Gastrocnemius medialis (tissue), 4 donors: ENCODE measurements at regions not wholly inside any gene's neighbourhood (a gene's known extent, or its start where the extent isn't known, plus 50 kb on each side); places are given as distances from the start of the nearest gene placed in this dataset.

Experiments used
- ATAC-seq, 2 donors: fragments of 150-250 bp; one replicate each; pipeline ENCODE4 v1.9.1; 2016
- DNase-seq, 2 donors: peaks; one replicate each; pipeline ENCODE4 v3.0.0-alpha.2; 2019
- H3K27ac ChIP-seq, 4 donors: fragments of 200-600 bp; sonication (generic); 1 replicate in 1 of 4; 2 replicates in 3 of 4; pipeline ENCODE4 v1.5.1; 2016 to 2018; ENCODE audit warnings: mild to moderate bottlenecking in 2 of 4, moderate library complexity in 1 of 4
- H3K27me3 ChIP-seq, 3 donors: fragments of 200-600 bp; sonication (generic) in 2 of 3; 1 replicate in 1 of 3; 2 replicates in 2 of 3; pipeline versions ENCODE4 v1.5.1 to v1.6.0; 2016 to 2019; ENCODE audit warnings: mild to moderate bottlenecking in 1 of 3, moderate library complexity in 1 of 3
- H3K36me3 ChIP-seq, 2 donors: fragments of 200-600 bp; sonication (generic) in 1 of 2; one replicate each; pipeline ENCODE4 v1.5.1; 2017 to 2018
- H3K4me1 ChIP-seq, 2 donors: fragments of 200-600 bp; sonication (generic) in 1 of 2; one replicate each; pipeline ENCODE4 v1.5.1; 2016 to 2017; ENCODE audit warnings: mild to moderate bottlenecking in 2 of 2
- H3K4me3 ChIP-seq, 4 donors: fragments of 200-600 bp; sonication (generic) in 3 of 4; 1 replicate in 1 of 4; 2 replicates in 3 of 4; pipeline ENCODE4 v1.5.1; 2016 to 2019; ENCODE audit warnings: mild to moderate bottlenecking in 2 of 4
- H3K9me3 ChIP-seq, 3 donors: fragments of 200-600 bp; sonication (generic) in 2 of 3; 1 replicate in 1 of 3; 2 replicates in 2 of 3; pipeline ENCODE4 v1.5.1; 2016 to 2019
- CTCF ChIP-seq, 5 experiments: fragments of 450-650 bp in 3 of 5; fragments of 200-600 bp in 2 of 5; sonication (generic) in 2 of 5; IDR thresholded peaks in 4 of 5; conservative IDR thresholded peaks in 1 of 5; 1 replicate in 4 of 5; 2 replicates in 1 of 5; pipeline ENCODE4 v1.5.1; 2016 to 2019; ENCODE audit warnings: antibody characterized with exemption in 5 of 5, mild to moderate bottlenecking in 3 of 5, moderate library complexity in 3 of 5
- POLR2A ChIP-seq, 2 donors: fragments of 450-650 bp; IDR thresholded peaks; one replicate each; pipeline ENCODE4 v1.6.1; 2017; ENCODE audit warnings: antibody characterized with exemption in 2 of 2, mild to moderate bottlenecking in 2 of 2, moderate library complexity in 2 of 2
- in situ Hi-C, 4 donors: fragments of 200-750 bp; cut with MboI; loops; one replicate each; pipeline versions ENCODE4 v1.15.0 to v1.8.0; 2017; ENCODE audit warnings: low sequenced_read_pairs in 4 of 4
- intact Hi-C: fragments of 100-400 bp; cut with DNase I; formaldehyde crosslinking; loops from one replicate; pipeline ENCODE4 v1.15.1; 2023; ENCODE audit warnings: low total_unique reads

- H3K36me3 ChIP-seq: no peaks in the 10 kb centered on the region
- no peak overlapping the region for H3K4me3 ChIP-seq
- H3K27ac ChIP-seq: no peak overlapping the region
- no peaks in the 10 kb centered on the region for H3K9me3 ChIP-seq
- H3K27me3 ChIP-seq: no peaks in the 10 kb centered on the region
- ATAC-seq (no peak), DNase-seq (no peak)
- TF ChIP-seq CTCF (IDR thresholded peaks at IDR 0.05 in 4 of 5, conservative IDR thresholded peaks at IDR 0.05 in 1 of 5) (no peak), POLR2A (IDR thresholded peaks at IDR 0.05) (no peak)
- no peaks in the 10 kb centered on the region for H3K4me1 ChIP-seq
- intact Hi-C loops (no loop called here), in situ Hi-C loops (no loop called here)
Observed at GRCh38 chr6:104227508-104227907, 632.2 kb downstream of the HACE1 start.

GRCh38 chr6:104226790-104227446, 632.8 kb downstream of the HACE1 start:
- no peak overlapping the region for H3K27ac ChIP-seq
- H3K4me3 ChIP-seq: no peak overlapping the region
- no peaks in the 10 kb centered on the region for H3K27me3 ChIP-seq
- TF ChIP-seq CTCF (IDR thresholded peaks at IDR 0.05 in 4 of 5, conservative IDR thresholded peaks at IDR 0.05 in 1 of 5) (no peak), POLR2A (IDR thresholded peaks at IDR 0.05) (no peak)
- no peaks in the 10 kb centered on the region for H3K36me3 ChIP-seq
- H3K4me1 ChIP-seq: no peaks in the 10 kb centered on the region
- no peaks in the 10 kb centered on the region for H3K9me3 ChIP-seq
- ATAC-seq (no peak), DNase-seq (no peak)
- intact Hi-C loops (no loop called here), in situ Hi-C loops (no loop called here)

GRCh38 chr6:104218116-104218515, 641.6 kb downstream of the HACE1 start:
- TF ChIP-seq POLR2A (IDR thresholded peaks at IDR 0.05): no peak
- no peak for TF ChIP-seq CTCF (IDR thresholded peaks at IDR 0.05 in 4 of 5, conservative IDR thresholded peaks at IDR 0.05 in 1 of 5)
- H3K4me3 ChIP-seq: no peak overlapping the region

GRCh38 chr6:104214901-104215300, 644.8 kb downstream of the HACE1 start:
- DNase-seq: no peak
- no peak overlapping the region for H3K4me3 ChIP-seq
- no peak overlapping the region for H3K27ac ChIP-seq
- H3K9me3 ChIP-seq: no peaks in the 10 kb centered on the region
- no peaks in the 10 kb centered on the region for H3K4me1 ChIP-seq
- in situ Hi-C loops: no loop called here
- intact Hi-C loops: no loop called here
- no peaks in the 10 kb centered on the region for H3K27me3 ChIP-seq
- no peaks in the 10 kb centered on the region for H3K36me3 ChIP-seq
- TF ChIP-seq POLR2A (IDR thresholded peaks at IDR 0.05): no peak
- ATAC-seq: no peak

More at GRCh38 chr6:104218116-104218515, 641.6 kb downstream of the HACE1 start:
- ATAC-seq (no peak), DNase-seq (no peak)
- in situ Hi-C loops (no loop called here), intact Hi-C loops (no loop called here)
- Histone ChIP-seq H3K36me3 (no peaks in the 10 kb centered on the region), H3K27me3 (no peaks in the 10 kb centered on the region), H3K9me3 (no peaks in the 10 kb centered on the region), H3K27ac (no peak overlapping the region), H3K4me1 (no peaks in the 10 kb centered on the region)

- in situ Hi-C loops (no loop called here), intact Hi-C loops (no loop called here)
- TF ChIP-seq CTCF (IDR thresholded peaks at IDR 0.05 in 4 of 5, conservative IDR thresholded peaks at IDR 0.05 in 1 of 5) (no peak), POLR2A (IDR thresholded peaks at IDR 0.05) (no peak)
- Histone ChIP-seq H3K36me3 (no peaks in the 10 kb centered on the region), H3K4me3 (no peak overlapping the region), H3K4me1 (no peaks in the 10 kb centered on the region), H3K9me3 (no peaks in the 10 kb centered on the region), H3K27ac (no peak overlapping the region), H3K27me3 (no peaks in the 10 kb centered on the region)
- DNase-seq (no peak), ATAC-seq (no peak)
Observed at GRCh38 chr6:104212977-104213668, 646.6 kb downstream of the HACE1 start.
